Epidermal melanocyte (primary cell): ENCODE measurements at regions not wholly inside any gene's neighbourhood (a gene's known extent, or its start where the extent isn't known, plus 50 kb on each side); places are given as distances from the start of the nearest gene placed in this dataset.

Experiments used
- DNase-seq: peaks from one replicate; pipeline ENCODE4 v3.0.0; 2011; ENCODE audit warnings: low spot score; ENCODE audit not compliant: insufficient read length

- no peak for DNase-seq
Measured at GRCh38 chr22:27137871-27138337, 480.5 kb downstream of the MIAT start.

DNA sequence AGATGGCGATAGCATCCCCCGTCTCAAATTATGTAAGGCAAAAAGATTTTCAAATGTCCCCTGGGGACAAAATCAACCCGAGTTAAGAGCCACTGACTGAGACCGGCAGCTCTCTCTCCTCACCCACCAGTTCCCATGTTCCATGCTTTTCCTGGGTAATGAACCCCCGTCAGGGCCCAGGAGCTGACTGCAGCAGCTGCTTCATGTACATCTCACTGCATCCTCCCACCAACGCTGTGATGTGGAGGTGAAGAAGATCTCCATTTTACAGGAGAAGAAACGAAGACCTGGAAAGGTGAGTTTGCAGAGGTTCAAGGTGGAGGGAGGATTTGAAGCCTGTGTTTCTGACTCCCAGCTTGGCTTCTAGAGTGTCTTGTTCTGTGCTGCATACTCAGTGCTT is 481.1 kb downstream of the MIAT start:
- DNase-seq, result no peak

DNA sequence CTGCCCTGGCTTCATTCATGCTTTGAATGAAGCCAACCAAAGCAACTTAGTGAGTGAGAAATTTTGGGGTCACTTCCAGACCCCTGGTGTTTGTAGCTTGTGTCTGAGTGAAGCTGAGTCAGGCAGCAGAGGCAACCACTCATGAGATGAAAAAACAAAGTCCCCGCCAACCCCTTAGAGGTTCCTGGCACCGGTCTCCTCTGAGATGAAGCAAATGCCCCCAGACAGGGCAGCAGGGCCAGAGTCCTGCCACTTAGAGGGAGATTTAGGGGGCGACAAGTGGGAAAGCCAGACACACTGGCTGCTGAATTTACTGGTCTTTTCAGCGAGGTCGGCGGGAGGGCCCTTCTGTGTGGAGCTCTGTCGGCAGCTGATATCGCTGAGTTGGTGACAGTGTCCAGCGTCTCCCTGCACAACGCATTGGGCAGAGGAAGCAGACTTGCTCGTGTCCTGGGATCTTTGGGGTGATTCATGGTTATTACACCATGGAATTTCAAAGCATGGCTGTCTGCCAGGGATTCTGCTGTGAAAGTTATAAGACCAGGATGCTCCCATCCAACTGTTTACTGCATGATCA is 482.6 kb downstream of the MIAT start:
- no peak for DNase-seq

DNA sequence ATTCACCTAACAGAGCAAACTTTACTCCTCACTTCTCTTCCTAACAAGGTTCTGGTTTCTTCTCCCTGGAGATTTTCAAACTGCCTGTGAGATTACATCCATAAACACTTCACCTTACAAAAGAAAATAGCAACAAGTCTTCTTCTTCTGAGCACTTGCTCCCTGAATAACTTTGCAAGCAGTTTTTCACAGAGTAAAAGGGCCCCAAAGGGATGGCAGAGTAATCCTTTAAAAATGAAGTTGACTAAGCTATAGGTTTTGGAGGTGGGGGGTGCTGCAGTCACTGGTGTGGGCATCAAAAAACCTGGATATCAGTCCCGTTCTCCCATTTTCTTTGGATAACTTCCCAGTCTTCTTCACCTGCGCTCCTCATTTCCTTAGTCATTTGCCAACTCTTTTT is 484.9 kb downstream of the MIAT start:
- no peak for DNase-seq

DNA sequence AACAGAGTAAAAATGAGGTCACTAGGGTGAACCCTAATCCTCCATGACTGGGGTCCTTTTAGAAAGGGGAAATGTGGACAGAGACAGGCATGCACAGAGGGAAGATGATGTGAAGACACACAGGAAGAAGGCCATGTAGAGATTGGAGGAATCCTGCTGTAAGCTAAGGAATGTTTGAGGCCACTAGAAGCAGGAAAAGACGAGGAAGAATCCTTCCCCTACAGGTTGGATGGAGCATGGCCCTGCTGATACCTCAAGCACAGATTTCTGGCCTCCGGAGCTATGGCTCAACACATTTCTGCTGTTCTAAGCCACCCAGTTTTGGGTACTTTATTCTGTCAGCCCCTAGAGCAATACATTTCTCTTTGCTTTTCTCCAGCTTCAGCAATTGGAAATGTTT is 486.9 kb downstream of the MIAT start:
- DNase-seq, result no peak

DNA sequence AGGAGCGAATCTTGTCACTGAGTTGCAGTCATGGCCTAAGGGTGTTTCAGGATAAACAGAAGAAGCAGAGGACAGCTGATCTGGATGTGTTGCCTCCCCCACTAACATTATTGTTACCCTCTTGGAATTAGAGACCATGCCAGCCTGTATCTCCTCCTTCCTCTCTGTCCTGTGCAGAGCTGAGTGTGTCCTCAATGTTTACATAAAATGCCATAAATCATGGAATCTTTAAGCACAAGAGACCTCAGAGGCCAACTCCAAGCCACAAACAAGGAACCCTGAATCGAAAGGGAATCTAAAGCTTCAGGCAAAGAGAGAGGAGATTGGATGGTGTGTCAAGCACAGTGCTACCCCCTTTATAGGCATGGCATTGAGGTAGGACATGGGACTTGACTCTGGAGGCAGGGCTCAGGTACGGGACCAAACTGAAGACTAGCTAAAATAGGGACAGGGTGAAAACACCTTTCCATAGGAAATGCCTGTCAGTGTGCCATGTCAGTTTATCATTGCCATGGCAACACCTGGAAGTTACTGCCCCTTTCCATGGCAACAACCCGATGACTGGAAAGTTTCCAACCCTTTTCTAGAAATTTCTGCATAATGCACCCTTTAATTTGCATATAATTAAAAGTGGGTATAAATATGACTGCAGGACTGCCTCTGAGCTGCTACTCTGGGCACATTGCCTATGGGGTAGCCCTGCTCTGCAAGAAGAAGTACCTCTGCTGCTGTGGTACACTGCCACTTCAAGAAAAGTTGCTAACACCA is 489.7 kb downstream of the MIAT start:
- no peak for DNase-seq

GRCh38 chr22:27148055-27148454 is 490.7 kb downstream of the MIAT start:
- no peak for DNase-seq

GRCh38 chr22:27148886-27149470 is 491.6 kb downstream of the MIAT start:
- no peak for DNase-seq

DNA sequence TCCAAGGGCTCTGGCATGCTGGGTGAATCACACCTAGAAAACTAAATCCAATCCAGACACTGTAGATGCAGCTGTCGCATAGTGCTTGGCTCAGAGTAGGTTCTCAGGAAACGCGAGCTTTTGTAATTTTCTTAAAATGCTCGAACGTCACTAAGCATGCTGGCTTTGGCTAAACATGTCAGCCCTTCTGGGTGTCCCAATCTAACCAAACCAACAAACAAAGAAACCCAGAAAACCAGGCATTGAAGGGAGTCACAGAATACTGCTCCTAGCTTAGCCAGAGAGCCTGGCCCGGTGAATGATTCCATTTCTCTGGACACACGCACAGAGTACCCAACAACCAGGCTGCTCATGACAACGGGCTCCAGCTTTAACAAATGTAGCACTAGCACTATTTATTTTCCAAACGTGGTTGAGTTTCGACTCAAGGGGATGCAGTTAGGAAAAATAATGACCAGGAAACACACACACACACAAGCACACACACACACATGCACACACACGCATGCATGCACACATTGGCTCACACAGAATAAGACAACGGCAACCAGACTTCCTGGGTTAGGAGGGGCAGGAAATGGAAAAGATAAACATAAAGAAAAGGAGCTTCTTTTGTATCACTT is 492.6 kb downstream of the MIAT start:
- DNase-seq, result no peak

DNA sequence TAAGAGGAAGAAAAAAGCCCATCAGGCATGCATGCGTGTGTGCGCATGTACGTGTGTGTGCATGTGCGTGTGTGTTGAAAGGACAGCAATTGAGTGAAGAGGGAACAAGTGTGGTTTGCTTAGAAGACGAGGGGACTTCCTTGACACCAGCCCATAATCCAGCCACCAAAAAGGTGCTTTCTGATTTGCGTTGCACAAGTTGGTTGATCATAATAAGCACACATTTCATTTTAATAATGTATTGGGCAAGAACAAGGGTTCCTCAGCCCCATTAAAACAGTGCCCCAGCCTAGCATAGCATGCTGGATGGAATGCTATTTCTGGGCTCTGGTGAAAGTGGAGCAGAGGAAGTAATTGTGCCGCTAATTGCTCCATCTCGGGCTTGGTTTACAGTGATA is 493.2 kb downstream of the MIAT start:
- no peak for DNase-seq

DNA sequence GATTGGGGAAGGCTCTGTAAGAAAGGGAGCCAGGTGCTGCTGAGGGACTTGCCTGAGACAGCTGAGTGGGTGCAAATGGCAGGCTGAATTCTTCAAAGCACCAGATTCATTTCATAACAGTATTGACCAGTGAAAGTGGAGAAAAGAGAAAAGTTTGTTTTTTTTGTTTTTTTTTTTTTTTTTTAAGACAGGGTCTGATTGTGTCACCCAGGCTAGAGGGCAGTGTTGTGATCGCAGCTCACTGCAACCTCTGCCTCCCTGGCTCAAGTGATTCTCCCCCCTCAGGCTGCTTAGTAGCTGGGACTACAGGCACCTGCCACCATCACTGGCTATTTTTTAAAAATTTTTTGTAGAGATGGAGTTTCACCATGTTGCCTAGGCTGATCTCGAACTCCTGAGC is 494.0 kb downstream of the MIAT start:
- no peak for DNase-seq

GRCh38 chr22:27152033-27152432 is 494.6 kb downstream of the MIAT start:
- DNase-seq, result no peak

DNA sequence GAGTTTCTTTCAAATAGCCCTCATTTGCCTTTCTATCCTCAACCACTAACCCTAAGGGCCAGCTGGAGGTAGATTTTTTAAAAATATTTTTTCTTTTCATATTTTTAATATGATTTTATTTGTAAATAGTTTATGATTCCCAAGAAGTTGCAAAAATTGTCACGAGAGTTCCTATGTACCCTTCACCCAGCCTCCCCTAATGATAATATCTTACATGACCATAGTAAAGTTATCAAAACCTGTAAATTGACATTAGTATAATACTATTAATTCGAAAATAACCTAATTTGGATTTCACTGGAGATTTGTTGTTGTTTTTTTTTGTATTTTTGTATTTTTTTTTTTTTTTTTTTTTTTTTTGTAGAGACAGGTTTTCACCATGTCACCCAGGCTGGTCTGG is 495.5 kb downstream of the MIAT start:
- DNase-seq, result no peak

DNA sequence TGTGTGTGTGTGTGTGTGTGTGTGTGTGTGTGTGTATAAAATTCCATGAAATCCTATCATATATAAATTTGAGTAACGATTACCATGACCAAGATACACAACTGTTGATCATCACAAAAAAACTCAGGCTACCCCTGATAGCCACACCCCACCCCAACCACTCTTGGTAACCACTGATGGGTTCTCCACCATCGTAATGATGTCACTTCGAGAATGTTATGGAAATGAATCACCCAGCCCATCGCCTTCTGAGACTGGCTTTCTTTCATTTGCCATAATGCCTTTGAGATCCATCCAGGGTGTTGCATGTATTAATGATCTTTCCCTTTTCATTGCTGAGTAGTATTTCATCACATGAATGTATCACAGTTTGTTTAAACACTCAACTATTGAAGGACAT is 496.0 kb downstream of the MIAT start:
- DNase-seq, result no peak

- no peak for DNase-seq
Measured at GRCh38 chr22:27154717-27155116, 497.3 kb downstream of the MIAT start.

- DNase-seq, result no peak
Measured at GRCh38 chr22:27156821-27157489, 499.6 kb downstream of the MIAT start.

- no peak for DNase-seq
Measured at GRCh38 chr22:27157666-27158370, 500.4 kb downstream of the MIAT start.

DNA sequence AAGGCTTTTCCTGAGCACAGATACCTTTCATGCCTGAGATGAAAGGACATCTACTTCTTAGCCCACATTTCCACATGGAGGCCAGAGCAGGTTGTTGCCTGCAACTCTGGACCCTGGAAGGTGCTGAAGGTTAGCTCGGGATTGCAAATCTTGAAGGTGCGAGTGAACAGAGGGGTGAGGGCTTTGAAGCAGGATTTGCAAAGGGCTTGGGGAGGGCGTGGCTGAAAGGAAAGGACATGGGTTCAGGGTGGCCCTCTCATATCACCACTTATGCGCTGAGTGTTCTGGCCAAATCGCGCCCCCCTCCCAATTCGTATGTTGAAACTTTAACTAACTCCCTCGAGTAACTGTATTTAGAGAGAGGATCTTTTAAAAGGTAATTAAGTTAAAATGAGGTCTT is 501.6 kb downstream of the MIAT start:
- no peak for DNase-seq

DNA sequence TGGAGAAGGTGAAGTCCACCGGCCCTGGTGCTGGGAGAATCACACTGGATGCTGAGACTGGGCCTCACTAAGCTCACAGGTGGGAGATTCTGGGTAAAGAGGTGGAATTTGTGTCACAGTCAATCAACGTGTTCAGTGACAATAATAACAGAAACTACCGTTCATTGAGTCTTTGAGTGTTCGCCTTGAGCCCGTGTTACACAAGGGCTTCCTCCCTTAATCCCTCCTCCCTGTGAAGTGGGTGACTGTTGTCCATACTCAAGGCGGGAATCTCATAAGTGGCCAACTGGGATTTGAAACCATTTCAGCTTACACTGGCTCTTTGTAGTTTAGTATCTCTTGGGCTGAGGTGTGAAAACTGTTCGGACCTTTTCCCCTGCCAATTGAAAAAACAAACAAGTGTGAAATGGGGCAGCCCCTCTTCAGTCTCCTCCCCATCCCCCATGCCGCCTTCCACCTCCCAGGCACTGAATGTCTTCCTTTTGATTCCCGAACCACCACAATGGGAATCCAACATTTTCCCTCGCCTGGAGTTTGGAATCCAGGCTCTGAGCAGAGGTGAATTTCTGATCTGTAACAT is 502.4 kb downstream of the MIAT start:
- no peak for DNase-seq

GRCh38 chr22:27163162-27164137 is 506.1 kb downstream of the MIAT start:
- no peak for DNase-seq
